HepG2 (cell line): ENCODE measurements at regions not wholly inside any gene's neighbourhood (a gene's known extent, or its start where the extent isn't known, plus 50 kb on each side); places are given as distances from the start of the nearest gene placed in this dataset.

Source experiments
- CAMTA2 ChIP-seq: sonication (generic); formaldehyde crosslinking; IDR thresholded peaks from 2 replicates; pipeline ENCODE4 v1.4.0; 2020; ENCODE audit warnings: mild to moderate bottlenecking, missing genetic modification reagents, borderline replicate concordance
- CEBPB ChIP-seq: IDR thresholded peaks from 2 replicates; pipeline ENCODE4 v1.6.1; 2011; ENCODE audit warnings: low read depth, low read length, improper control_type of control experiment, borderline replicate concordance
- GTF2F1 ChIP-seq: fragments of 150-350 bp; IDR thresholded peaks from 2 replicates; pipeline ENCODE4 v1.6.1; 2014; ENCODE audit warnings: low read length
- POLR2AphosphoS5 ChIP-seq: IDR thresholded peaks from 2 replicates; pipeline ENCODE4 v1.6.1; 2012; ENCODE audit warnings: low read depth, low read length
- RAD21 ChIP-seq: fragments of 450-650 bp; formaldehyde crosslinking; IDR thresholded peaks from 2 replicates; pipeline ENCODE4 v1.5.0; 2020; ENCODE audit warnings: mild to moderate bottlenecking
- RAD51 ChIP-seq: fragments of 450-650 bp; IDR thresholded peaks from 2 replicates; pipeline ENCODE4 v1.6.1; 2016; ENCODE audit warnings: borderline replicate concordance
- REXO4 ChIP-seq: sonication (generic); formaldehyde crosslinking; IDR thresholded peaks from 2 replicates; pipeline ENCODE4 v1.8.0; 2022; ENCODE audit warnings: missing genetic modification reagents, mild to moderate bottlenecking, borderline replicate concordance
- SRF ChIP-seq: IDR thresholded peaks from 2 replicates; pipeline ENCODE4 v1.6.1; 2011; ENCODE audit warnings: mild to moderate bottlenecking, low read depth, low read length, moderate library complexity
- TAF1 ChIP-seq: sonication (generic); formaldehyde crosslinking; IDR thresholded peaks from 2 replicates; pipeline ENCODE4 v1.4.0; 2020; ENCODE audit warnings: missing genetic modification reagents
- USF2 ChIP-seq, 2 experiments: sonication (generic) in 1 of 2; formaldehyde crosslinking in 1 of 2; IDR thresholded peaks; 2 replicates each; pipeline versions ENCODE4 v1.5.1 to v1.6.1; 2011 to 2020; ENCODE audit warnings: borderline replicate concordance in 1 of 2, low read depth in 1 of 2, low read length in 1 of 2, mild to moderate bottlenecking in 1 of 2, missing genetic modification reagents in 1 of 2, moderate library complexity in 1 of 2
- TF ChIP-seq, protein P1 (sequence below): sonication (generic); formaldehyde crosslinking; IDR thresholded peaks from 2 replicates; pipeline ENCODE4 v1.5.1; 2020; ENCODE audit warnings: missing genetic modification reagents, mild to moderate bottlenecking, borderline replicate concordance
- TF ChIP-seq, protein P2 (sequence below): sonication (generic); formaldehyde crosslinking; IDR thresholded peaks from 2 replicates; pipeline ENCODE4 v1.5.0; 2020; ENCODE audit warnings: mild to moderate bottlenecking, missing genetic modification reagents, moderate library complexity

- TF ChIP-seq TAF1 (CRISPR knock-in tag), result no peak
- no peak for TF ChIP-seq SRF
- TF ChIP-seq, protein P1, sequence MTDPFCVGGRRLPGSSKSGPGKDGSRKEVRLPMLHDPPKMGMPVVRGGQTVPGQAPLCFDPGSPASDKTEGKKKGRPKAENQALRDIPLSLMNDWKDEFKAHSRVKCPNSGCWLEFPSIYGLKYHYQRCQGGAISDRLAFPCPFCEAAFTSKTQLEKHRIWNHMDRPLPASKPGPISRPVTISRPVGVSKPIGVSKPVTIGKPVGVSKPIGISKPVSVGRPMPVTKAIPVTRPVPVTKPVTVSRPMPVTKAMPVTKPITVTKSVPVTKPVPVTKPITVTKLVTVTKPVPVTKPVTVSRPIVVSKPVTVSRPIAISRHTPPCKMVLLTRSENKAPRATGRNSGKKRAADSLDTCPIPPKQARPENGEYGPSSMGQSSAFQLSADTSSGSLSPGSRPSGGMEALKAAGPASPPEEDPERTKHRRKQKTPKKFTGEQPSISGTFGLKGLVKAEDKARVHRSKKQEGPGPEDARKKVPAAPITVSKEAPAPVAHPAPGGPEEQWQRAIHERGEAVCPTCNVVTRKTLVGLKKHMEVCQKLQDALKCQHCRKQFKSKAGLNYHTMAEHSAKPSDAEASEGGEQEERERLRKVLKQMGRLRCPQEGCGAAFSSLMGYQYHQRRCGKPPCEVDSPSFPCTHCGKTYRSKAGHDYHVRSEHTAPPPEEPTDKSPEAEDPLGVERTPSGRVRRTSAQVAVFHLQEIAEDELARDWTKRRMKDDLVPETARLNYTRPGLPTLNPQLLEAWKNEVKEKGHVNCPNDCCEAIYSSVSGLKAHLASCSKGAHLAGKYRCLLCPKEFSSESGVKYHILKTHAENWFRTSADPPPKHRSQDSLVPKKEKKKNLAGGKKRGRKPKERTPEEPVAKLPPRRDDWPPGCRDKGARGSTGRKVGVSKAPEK (CRISPR knock-in tag), result no peak
- TF ChIP-seq, protein P2, sequence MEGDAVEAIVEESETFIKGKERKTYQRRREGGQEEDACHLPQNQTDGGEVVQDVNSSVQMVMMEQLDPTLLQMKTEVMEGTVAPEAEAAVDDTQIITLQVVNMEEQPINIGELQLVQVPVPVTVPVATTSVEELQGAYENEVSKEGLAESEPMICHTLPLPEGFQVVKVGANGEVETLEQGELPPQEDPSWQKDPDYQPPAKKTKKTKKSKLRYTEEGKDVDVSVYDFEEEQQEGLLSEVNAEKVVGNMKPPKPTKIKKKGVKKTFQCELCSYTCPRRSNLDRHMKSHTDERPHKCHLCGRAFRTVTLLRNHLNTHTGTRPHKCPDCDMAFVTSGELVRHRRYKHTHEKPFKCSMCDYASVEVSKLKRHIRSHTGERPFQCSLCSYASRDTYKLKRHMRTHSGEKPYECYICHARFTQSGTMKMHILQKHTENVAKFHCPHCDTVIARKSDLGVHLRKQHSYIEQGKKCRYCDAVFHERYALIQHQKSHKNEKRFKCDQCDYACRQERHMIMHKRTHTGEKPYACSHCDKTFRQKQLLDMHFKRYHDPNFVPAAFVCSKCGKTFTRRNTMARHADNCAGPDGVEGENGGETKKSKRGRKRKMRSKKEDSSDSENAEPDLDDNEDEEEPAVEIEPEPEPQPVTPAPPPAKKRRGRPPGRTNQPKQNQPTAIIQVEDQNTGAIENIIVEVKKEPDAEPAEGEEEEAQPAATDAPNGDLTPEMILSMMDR (CRISPR knock-in tag), result no peak
- no peak for TF ChIP-seq REXO4 (CRISPR knock-in tag)
- no peak for TF ChIP-seq RAD51
- TF ChIP-seq RAD21 (CRISPR knock-in tag), result no peak
- no peak for TF ChIP-seq GTF2F1
- TF ChIP-seq USF2 (IDR thresholded peaks at IDR 0.05; ENCODE audit: low read depth, low read length), result no peak
- TF ChIP-seq USF2 (CRISPR knock-in tag; IDR thresholded peaks at IDR 0.05; ENCODE audit: borderline replicate concordance), result no peak
- no peak for TF ChIP-seq CAMTA2 (CRISPR knock-in tag)
- TF ChIP-seq POLR2AphosphoS5, result no peak
- TF ChIP-seq CEBPB, result no peak
Measured at GRCh38 chr7:41245916-41246315, 457.0 kb downstream of the INHBA start.
